HepG2 (cell line): ENCODE measurements at regions not wholly inside any gene's neighbourhood (a gene's known extent, or its start where the extent isn't known, plus 50 kb on each side); places are given as distances from the start of the nearest gene placed in this dataset.

Experiments used
- ATAC-seq: fragments of 200-7000 bp; cut with Tn5 transposase; 3 replicates; pipeline ENCODE4 v1.9.1; 2020; ENCODE audit warnings: mild to moderate bottlenecking, moderate library complexity
- BruUV-seq: library from RNA; stranded (reverse); fragments of 400-500 nt; replicated peaks from 2 replicates; lab custom pipeline; 2021; lab: Mats Ljungman, UMichigan
- CTCF ChIA-PET: fragments of 300-600 bp; formaldehyde crosslinking; extraction: SDS; loops from one replicate; lab custom pipeline; 2021; ENCODE audit warnings: low total read pairs, inconsistent platforms, low intra/inter-chr PET ratio; lab: Yijun Ruan, JAX
- POLR2A ChIA-PET: fragments of 350-600 bp; sonication (Branson Sonifier 250); formaldehyde crosslinking; loops from one replicate; lab custom pipeline; 2020; ENCODE audit warnings: antibody characterized with exemption, inconsistent platforms; lab: Yijun Ruan, JAX
- DNase-seq: peaks from one replicate; pipeline ENCODE4 v3.0.0-alpha.2; 2015; ENCODE audit warnings: low spot score
- FAIRE-seq: peaks from 3 replicates; lab custom pipeline; 2011; peaks lifted over from hg19 to GRCh38; lab: Jason Lieb, UNC
- H2AFZ ChIP-seq: one replicate; pipeline ENCODE4 v1.6.1; 2011; ENCODE audit warnings: low read length, inconsistent platforms
- H3K27ac ChIP-seq: fragments of 300-600 bp; 3 replicates; pipeline ENCODE4 v1.8.0; 2011; ENCODE audit warnings: mixed run types, mild to moderate bottlenecking, mixed read lengths, low read length, inconsistent platforms; ENCODE audit not compliant: insufficient read depth; ENCODE audit errors: extremely low read length
- H3K27me3 ChIP-seq, 2 experiments: fragments of 200-600 bp in 1 of 2; 2 replicates in 1 of 2; 3 replicates in 1 of 2; pipeline versions ENCODE4 v1.6.0 to v1.8.0; 2011; ENCODE audit warnings: low read length in 2 of 2, mild to moderate bottlenecking in 2 of 2, moderate library complexity in 2 of 2, inconsistent platforms in 1 of 2; ENCODE audit not compliant: insufficient read depth in 2 of 2, control insufficient read depth in 1 of 2
- H3K36me3 ChIP-seq, 2 experiments: fragments of 200-600 bp in 1 of 2; replicated peaks in 1 of 2; 2 replicates in 1 of 2; 3 replicates in 1 of 2; pipeline versions ENCODE4 v1.5.1 to v1.8.0; 2011; ENCODE audit warnings: low read length in 2 of 2, inconsistent platforms in 1 of 2; ENCODE audit not compliant: insufficient read depth in 2 of 2, control insufficient read depth in 1 of 2
- H3K4me1 ChIP-seq: 2 replicates; pipeline ENCODE4 v1.5.1; 2012; ENCODE audit warnings: low read length, inconsistent platforms; ENCODE audit not compliant: insufficient read depth
- H3K4me2 ChIP-seq: 2 replicates; pipeline ENCODE4 v1.6.0; 2011; ENCODE audit warnings: low read depth, low read length, inconsistent platforms
- H3K4me3 ChIP-seq, 3 experiments: fragments of 200-600 bp in 1 of 3; sonication (generic), shearing (Covaris generic) in 1 of 3; replicated peaks in 1 of 3; 2 replicates each; pipeline ENCODE4 v1.5.1; 2011 to 2016; ENCODE audit warnings: low read length in 3 of 3, inconsistent platforms in 2 of 3, low read depth in 2 of 3, mild to moderate bottlenecking in 2 of 3, control low read depth in 1 of 3, mixed read lengths in 1 of 3; ENCODE audit not compliant: insufficient read depth in 1 of 3
- H3K79me2 ChIP-seq: one replicate; pipeline ENCODE4 v1.6.1; 2011; ENCODE audit warnings: low read length, inconsistent platforms; ENCODE audit not compliant: insufficient read depth
- H3K9ac ChIP-seq: 2 replicates; pipeline ENCODE4 v1.6.0; 2011; ENCODE audit warnings: mild to moderate bottlenecking, low read depth, low read length, inconsistent platforms; ENCODE audit not compliant: insufficient read depth
- H3K9me3 ChIP-seq: 2 replicates; pipeline ENCODE4 v1.5.1; 2012; ENCODE audit warnings: mild to moderate bottlenecking, low read length
- H4K20me1 ChIP-seq: 2 replicates; pipeline ENCODE4 v1.6.0; 2011; ENCODE audit warnings: inconsistent platforms, mild to moderate bottlenecking, low read length, moderate library complexity; ENCODE audit not compliant: insufficient read depth
- ARHGAP35 ChIP-seq: sonication (generic); formaldehyde crosslinking; IDR thresholded peaks from 2 replicates; pipeline ENCODE4 v1.9.0; 2022; ENCODE audit warnings: mild to moderate bottlenecking, inconsistent platforms, moderate library complexity, missing genetic modification reagents, borderline replicate concordance
- ARID4A ChIP-seq: sonication (generic); formaldehyde crosslinking; IDR thresholded peaks from 2 replicates; pipeline ENCODE4 v1.5.0; 2020; ENCODE audit warnings: mild to moderate bottlenecking, missing genetic modification reagents, borderline replicate concordance
- ATAD3A ChIP-seq: sonication (generic); formaldehyde crosslinking; IDR thresholded peaks from 2 replicates; pipeline ENCODE4 v1.4.0; 2020; ENCODE audit warnings: missing genetic modification reagents
- MIER2 ChIP-seq: IDR thresholded peaks from 2 replicates; pipeline ENCODE4 v1.6.1; 2016; ENCODE audit warnings: missing biosample characterization, missing genetic modification reagents
- MTF2 ChIP-seq: sonication (generic); formaldehyde crosslinking; IDR thresholded peaks from 2 replicates; pipeline ENCODE4 v1.5.0; 2020; ENCODE audit warnings: missing genetic modification reagents, borderline replicate concordance
- NFRKB ChIP-seq: fragments of 450-650 bp; IDR thresholded peaks from 2 replicates; pipeline ENCODE4 v1.6.1; 2017
- PAX8 ChIP-seq: sonication (generic); formaldehyde crosslinking; IDR thresholded peaks from 2 replicates; pipeline ENCODE4 v1.8.0; 2022; ENCODE audit warnings: mild to moderate bottlenecking, missing genetic modification reagents, borderline replicate concordance
- RNF2 ChIP-seq: fragments of 450-650 bp; conservative IDR thresholded peaks from 2 replicates; pipeline ENCODE4 v1.6.1; 2016; ENCODE audit warnings: low read depth
- SAFB2 ChIP-seq: sonication (generic); formaldehyde crosslinking; IDR thresholded peaks from 2 replicates; pipeline ENCODE4 v1.5.1; 2020; ENCODE audit warnings: missing genetic modification reagents, low read depth, mild to moderate bottlenecking, borderline replicate concordance
- SNAI1 ChIP-seq: sonication (generic); formaldehyde crosslinking; IDR thresholded peaks from 2 replicates; pipeline ENCODE4 v1.5.0; 2020; ENCODE audit warnings: mild to moderate bottlenecking, missing genetic modification reagents, borderline replicate concordance
- TOPORS ChIP-seq: sonication (generic); formaldehyde crosslinking; IDR thresholded peaks from 2 replicates; pipeline ENCODE4 v1.8.0; 2023; ENCODE audit warnings: mild to moderate bottlenecking, missing genetic modification reagents
- ZNF652 ChIP-seq: IDR thresholded peaks from 2 replicates; pipeline ENCODE4 v1.6.1; 2016; ENCODE audit warnings: low read depth, borderline replicate concordance
- ZNF720 ChIP-seq: sonication (generic); formaldehyde crosslinking; IDR thresholded peaks from 2 replicates; pipeline ENCODE4 v1.4.0; 2020; ENCODE audit warnings: missing genetic modification reagents
- ZNF749 ChIP-seq: sonication (generic); formaldehyde crosslinking; IDR thresholded peaks from 2 replicates; pipeline ENCODE4 v1.8.0; 2022; ENCODE audit warnings: mild to moderate bottlenecking, missing genetic modification reagents, moderate library complexity, borderline replicate concordance
- ZNF879 ChIP-seq: sonication (generic); formaldehyde crosslinking; IDR thresholded peaks from 2 replicates; pipeline ENCODE4 v1.8.1; 2023; ENCODE audit warnings: missing genetic modification reagents
- WGBS: methylation state at CpG from one replicate; pipeline ENCODE4 v1.1.6; 2017; ENCODE audit warnings: low lambda C conversion rate; 5-methylcytosine and 5-hydroxymethylcytosine counted together
- in situ Hi-C: cut with HindIII; loops from 2 replicates; pipeline ENCODE4 v1.10.0; 2017; ENCODE audit warnings: low pct_unique_long_range_greater_than_20kb; ENCODE audit not compliant: extremely low pct_ligation_motif_present
- intact Hi-C: fragments of 100-400 bp; cut with micrococcal nuclease; formaldehyde crosslinking; loops from one replicate; pipeline ENCODE4 v1.10.0; 2022; ENCODE audit not compliant: unreplicated experiment
- TF ChIP-seq, protein P1 (sequence below): IDR thresholded peaks from 2 replicates; pipeline ENCODE4 v1.4.0; 2020; ENCODE audit warnings: mild to moderate bottlenecking, missing genetic modification reagents
- TF ChIP-seq, protein P2 (sequence below): sonication (generic); formaldehyde crosslinking; IDR thresholded peaks from 2 replicates; pipeline ENCODE4 v1.4.0; 2020; ENCODE audit warnings: mild to moderate bottlenecking, low read depth, missing genetic modification reagents

DNA sequence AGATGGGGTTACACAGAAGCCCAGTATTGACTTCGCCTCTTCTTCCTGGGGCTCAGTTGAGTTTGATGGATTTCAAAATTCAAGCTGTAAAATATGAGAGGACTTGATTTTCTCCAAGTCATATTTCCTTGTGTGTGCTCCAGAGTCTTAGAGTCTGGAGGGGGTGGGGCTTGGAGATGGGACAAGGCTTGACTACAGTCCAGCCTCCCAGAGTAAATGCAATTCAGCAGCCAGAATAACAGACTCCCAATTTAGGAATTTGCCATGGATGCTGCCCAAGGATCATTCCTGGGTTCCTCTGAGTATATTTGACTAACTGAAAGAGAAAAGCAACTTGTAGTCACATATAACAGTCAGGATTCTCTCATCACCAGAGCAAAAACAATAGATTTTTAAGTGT is 53.7 kb upstream of the RBPJ start:
- TF ChIP-seq ZNF749 (CRISPR knock-in tag) (no peak), ZNF879 (CRISPR knock-in tag) (no peak), MTF2 (CRISPR knock-in tag) (no peak), SNAI1 (CRISPR knock-in tag) (no peak), ARID4A (CRISPR knock-in tag) (no peak), ZNF652 (CRISPR knock-in tag) (no peak), NFRKB (no peak), ZNF720 (CRISPR knock-in tag) (no peak), ARHGAP35 (no peak), ATAD3A (CRISPR knock-in tag) (no peak), MIER2 (CRISPR knock-in tag) (no peak), RNF2 (no peak), TOPORS (CRISPR knock-in tag) (no peak), PAX8 (CRISPR knock-in tag) (no peak), SAFB2 (CRISPR knock-in tag) (no peak)
- TF ChIP-seq, protein P1, sequence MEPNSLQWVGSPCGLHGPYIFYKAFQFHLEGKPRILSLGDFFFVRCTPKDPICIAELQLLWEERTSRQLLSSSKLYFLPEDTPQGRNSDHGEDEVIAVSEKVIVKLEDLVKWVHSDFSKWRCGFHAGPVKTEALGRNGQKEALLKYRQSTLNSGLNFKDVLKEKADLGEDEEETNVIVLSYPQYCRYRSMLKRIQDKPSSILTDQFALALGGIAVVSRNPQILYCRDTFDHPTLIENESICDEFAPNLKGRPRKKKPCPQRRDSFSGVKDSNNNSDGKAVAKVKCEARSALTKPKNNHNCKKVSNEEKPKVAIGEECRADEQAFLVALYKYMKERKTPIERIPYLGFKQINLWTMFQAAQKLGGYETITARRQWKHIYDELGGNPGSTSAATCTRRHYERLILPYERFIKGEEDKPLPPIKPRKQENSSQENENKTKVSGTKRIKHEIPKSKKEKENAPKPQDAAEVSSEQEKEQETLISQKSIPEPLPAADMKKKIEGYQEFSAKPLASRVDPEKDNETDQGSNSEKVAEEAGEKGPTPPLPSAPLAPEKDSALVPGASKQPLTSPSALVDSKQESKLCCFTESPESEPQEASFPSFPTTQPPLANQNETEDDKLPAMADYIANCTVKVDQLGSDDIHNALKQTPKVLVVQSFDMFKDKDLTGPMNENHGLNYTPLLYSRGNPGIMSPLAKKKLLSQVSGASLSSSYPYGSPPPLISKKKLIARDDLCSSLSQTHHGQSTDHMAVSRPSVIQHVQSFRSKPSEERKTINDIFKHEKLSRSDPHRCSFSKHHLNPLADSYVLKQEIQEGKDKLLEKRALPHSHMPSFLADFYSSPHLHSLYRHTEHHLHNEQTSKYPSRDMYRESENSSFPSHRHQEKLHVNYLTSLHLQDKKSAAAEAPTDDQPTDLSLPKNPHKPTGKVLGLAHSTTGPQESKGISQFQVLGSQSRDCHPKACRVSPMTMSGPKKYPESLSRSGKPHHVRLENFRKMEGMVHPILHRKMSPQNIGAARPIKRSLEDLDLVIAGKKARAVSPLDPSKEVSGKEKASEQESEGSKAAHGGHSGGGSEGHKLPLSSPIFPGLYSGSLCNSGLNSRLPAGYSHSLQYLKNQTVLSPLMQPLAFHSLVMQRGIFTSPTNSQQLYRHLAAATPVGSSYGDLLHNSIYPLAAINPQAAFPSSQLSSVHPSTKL: no peak
- TF ChIP-seq, protein P2, sequence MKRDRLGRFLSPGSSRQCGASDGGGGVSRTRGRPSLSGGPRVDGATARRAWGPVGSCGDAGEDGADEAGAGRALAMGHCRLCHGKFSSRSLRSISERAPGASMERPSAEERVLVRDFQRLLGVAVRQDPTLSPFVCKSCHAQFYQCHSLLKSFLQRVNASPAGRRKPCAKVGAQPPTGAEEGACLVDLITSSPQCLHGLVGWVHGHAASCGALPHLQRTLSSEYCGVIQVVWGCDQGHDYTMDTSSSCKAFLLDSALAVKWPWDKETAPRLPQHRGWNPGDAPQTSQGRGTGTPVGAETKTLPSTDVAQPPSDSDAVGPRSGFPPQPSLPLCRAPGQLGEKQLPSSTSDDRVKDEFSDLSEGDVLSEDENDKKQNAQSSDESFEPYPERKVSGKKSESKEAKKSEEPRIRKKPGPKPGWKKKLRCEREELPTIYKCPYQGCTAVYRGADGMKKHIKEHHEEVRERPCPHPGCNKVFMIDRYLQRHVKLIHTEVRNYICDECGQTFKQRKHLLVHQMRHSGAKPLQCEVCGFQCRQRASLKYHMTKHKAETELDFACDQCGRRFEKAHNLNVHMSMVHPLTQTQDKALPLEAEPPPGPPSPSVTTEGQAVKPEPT (CRISPR knock-in tag): no peak
- WGBS: 35% methylated on average over 1 of the region's 1 CpG
- no peak overlapping the region for H3K9ac ChIP-seq
- in situ Hi-C loops: no loop called here
- intact Hi-C loops: no loop called here
- no TSS peak for BruUV-seq
- no peaks in the 10 kb centered on the region for H3K9me3 ChIP-seq
- ChIA-PET CTCF (no interaction called here), POLR2A (no interaction called here)
- H2AFZ ChIP-seq: no peak overlapping the region
- no peaks in the 10 kb centered on the region for H4K20me1 ChIP-seq
- no peaks in the 10 kb centered on the region; a peak in 1 of 5 replicates for H3K27me3 ChIP-seq
- H3K4me3 ChIP-seq: no peak overlapping the region
- ATAC-seq: no peak
- H3K36me3 ChIP-seq: no peaks in the 10 kb centered on the region
- H3K4me1 ChIP-seq: no peaks in the 10 kb centered on the region
- no peak overlapping the region for H3K27ac ChIP-seq
- no peak for DNase-seq
- FAIRE-seq: no peak
- no peaks in the 10 kb centered on the region for H3K79me2 ChIP-seq
- no peak overlapping the region for H3K4me2 ChIP-seq
